ENCODE measurements at regions not wholly inside any gene's neighbourhood (a gene's known extent, or its start where the extent isn't known, plus 50 kb on each side); places are given as distances from the start of the nearest gene placed in this dataset.
A peak's percentile ranks its signal among the peaks of the same experiment; 100 is the strongest.

DNA sequence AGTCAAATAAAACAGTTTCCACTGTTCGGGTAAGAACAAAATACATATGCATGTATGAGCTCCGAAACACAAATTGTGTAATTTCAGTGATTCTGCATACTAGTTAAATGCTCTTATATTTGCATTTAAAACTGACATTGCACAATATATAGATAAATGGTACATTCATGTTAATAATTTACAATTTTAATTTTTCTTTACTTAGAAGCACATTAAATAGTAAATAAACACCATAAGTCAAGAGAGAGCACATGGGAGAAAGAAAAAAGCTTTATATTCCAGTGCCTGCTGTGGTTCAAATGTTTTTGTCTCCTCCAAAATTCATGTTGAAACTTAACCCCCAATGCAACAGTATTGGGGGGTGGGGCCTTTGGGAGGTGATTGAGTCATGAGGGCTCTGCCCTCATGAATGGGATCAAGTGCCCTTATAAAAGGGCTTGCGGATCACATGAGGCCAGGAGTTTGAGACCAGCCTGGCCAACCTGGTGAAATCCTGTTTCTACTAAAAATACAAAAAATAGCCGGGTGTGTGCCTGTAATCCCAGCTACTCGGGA lies 322.9 kb downstream of the BCOR start:
- ATAC-seq = no peak
- peaks cover 2% of the 10 kb centered on the region for H3K36me3 Mint-ChIP-seq (ENCODE audit: low read depth)
- ChIA-PET POLR2A (interaction anchor here (0.8 kb wide), 1 partner anchor 85 kb away, joined by 4 read pairs; no protein-coding TSS in a partner anchor), CTCF (interaction anchor here (2.3 kb wide), 1 partner anchor 39 kb away, joined by 5 read pairs; no protein-coding TSS in a partner anchor)
- H3K4me1 Mint-ChIP-seq (ENCODE audit: low read depth) = peaks cover 45% of the 10 kb centered on the region
- peak overlapping the region; percentile 64 for H3K4me3 Mint-ChIP-seq
- peaks cover 3% of the 10 kb centered on the region for H3K9me3 Mint-ChIP-seq
- intact Hi-C loops (cut with micrococcal nuclease) = loop anchor here (5.0 kb wide), 2 partner anchors 82 to 97 kb away; no protein-coding TSS in a partner anchor
- H3K27me3 Mint-ChIP-seq = no peaks in the 10 kb centered on the region
- TF ChIP-seq, protein P1, sequence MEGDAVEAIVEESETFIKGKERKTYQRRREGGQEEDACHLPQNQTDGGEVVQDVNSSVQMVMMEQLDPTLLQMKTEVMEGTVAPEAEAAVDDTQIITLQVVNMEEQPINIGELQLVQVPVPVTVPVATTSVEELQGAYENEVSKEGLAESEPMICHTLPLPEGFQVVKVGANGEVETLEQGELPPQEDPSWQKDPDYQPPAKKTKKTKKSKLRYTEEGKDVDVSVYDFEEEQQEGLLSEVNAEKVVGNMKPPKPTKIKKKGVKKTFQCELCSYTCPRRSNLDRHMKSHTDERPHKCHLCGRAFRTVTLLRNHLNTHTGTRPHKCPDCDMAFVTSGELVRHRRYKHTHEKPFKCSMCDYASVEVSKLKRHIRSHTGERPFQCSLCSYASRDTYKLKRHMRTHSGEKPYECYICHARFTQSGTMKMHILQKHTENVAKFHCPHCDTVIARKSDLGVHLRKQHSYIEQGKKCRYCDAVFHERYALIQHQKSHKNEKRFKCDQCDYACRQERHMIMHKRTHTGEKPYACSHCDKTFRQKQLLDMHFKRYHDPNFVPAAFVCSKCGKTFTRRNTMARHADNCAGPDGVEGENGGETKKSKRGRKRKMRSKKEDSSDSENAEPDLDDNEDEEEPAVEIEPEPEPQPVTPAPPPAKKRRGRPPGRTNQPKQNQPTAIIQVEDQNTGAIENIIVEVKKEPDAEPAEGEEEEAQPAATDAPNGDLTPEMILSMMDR (IDR thresholded peaks at IDR 0.05) = no peak
- DNase-seq = no peak
- H3K27ac Mint-ChIP-seq = peak overlapping the region; percentile 96

DNA sequence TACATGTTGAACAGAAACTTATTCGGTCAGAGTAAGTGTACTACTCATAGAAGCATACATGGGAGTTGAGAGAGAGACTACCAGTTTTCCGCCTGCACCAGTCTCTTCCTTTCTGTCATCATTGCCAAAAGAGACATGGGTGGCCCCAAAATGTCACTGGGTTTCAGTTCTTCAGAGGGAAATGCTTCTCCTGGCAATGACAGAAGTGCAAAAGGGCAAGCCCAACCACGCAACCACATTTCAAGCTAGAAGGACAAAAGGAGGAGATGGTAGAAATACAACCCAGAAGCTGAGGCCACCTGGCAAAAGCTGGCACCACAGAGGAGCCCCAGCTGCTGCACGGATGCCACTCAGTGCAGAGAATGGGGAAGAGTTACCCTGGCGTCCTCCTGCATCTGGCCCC lies 320.1 kb downstream of the BCOR start:
- Mint-ChIP-seq H3K27me3 (no peaks in the 10 kb centered on the region), H3K36me3 (ENCODE audit: low read depth) (peaks cover 2% of the 10 kb centered on the region), H3K9me3 (peaks cover 3% of the 10 kb centered on the region), H3K4me3 (peak overlapping the region; percentile 9), H3K27ac (peak overlapping the region; percentile 93), H3K4me1 (ENCODE audit: low read depth) (peaks cover 33% of the 10 kb centered on the region)
- intact Hi-C loops (cut with micrococcal nuclease) = no loop called here
- ATAC-seq = peak; percentile 55
- ChIA-PET CTCF (interaction anchor here (0.5 kb wide), 1 partner anchor 107 kb away, joined by 4 read pairs; no protein-coding TSS in a partner anchor), POLR2A (interaction anchor here (0.6 to 0.7 kb wide), 2 partner anchors 17 to 18 kb away, joined by 3 read pairs; no protein-coding TSS in a partner anchor)
- DNase-seq = peak; percentile 81
- TF ChIP-seq, protein P1 (IDR thresholded peaks at IDR 0.05) = no peak

DNA sequence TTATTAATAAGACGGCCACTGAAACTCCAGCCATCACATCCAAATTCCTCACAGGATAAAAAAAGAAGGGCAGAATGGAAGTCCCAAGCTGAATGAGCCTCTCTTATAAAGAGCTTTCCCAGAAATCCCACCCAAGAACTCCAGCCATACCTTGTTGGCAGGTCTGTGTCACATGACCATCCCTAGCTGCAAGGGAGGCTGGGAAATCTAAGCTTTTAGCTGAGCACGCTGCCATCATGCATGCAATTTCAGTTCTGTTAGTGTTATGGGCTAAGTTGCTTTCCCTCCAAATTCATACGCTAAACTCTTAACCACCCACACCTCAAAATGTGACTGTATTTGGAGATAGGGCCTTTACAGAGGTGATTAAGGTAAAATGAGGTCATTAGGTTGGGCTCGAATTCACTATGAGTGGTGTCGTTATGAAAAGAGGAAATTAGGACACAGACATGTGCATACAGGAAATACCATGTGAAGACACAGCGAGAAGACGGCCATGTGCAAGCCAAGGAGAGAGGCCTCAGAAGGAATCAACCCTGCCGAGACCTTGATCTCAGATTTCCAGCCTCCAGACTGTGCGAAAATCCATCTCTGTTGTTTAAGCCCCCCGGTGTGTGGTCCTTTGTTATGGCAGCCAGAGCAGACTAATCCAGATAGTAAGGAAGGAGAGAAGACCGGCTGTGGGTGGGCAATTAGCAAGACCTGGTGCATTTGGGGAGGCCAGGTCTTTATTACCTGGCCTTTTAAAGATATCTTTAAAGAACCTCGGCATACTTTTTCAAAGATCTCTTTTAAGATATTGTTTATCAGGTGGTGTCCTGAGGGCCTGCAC lies 317.6 kb downstream of the BCOR start:
- Mint-ChIP-seq H3K27ac (no peak overlapping the region), H3K4me3 (no peak overlapping the region), H3K27me3 (no peaks in the 10 kb centered on the region), H3K4me1 (ENCODE audit: low read depth) (peaks cover 18% of the 10 kb centered on the region), H3K9me3 (peaks cover 3% of the 10 kb centered on the region), H3K36me3 (ENCODE audit: low read depth) (peaks cover 2% of the 10 kb centered on the region)
- TF ChIP-seq, protein P1 (IDR thresholded peaks at IDR 0.05) = no peak
- ATAC-seq (no peak), DNase-seq (no peak)
- POLR2A ChIA-PET = no interaction called here
- intact Hi-C loops (cut with micrococcal nuclease) = no loop called here
- CTCF ChIA-PET = no interaction called here

DNA sequence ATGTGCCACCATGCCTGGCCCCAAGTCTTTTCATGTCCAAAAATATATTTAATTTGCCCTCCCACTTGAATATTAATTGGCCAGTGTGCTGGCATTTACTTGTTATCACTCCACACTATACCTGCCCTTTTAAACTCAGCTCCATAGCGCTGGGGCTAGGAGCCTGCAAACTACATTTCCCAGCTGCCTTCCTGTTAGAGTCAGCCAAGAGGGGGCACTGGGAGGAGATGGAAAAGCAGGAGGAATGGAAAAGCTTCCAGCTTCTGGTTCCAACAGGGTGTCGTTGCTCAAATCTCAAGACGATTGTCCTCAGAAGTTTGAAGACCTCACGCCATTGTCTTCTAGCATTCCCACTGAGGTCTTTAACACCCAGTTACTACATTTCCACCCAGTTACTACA lies 315.5 kb downstream of the BCOR start:
- ChIA-PET CTCF (interaction anchor here (1.2 kb wide), 1 partner anchor 51 kb away, joined by 5 read pairs; no protein-coding TSS in a partner anchor), POLR2A (no interaction called here)
- intact Hi-C loops (cut with micrococcal nuclease) = no loop called here
- Mint-ChIP-seq H3K4me1 (ENCODE audit: low read depth) (peaks cover 11% of the 10 kb centered on the region), H3K36me3 (ENCODE audit: low read depth) (peaks cover 2% of the 10 kb centered on the region), H3K27me3 (no peaks in the 10 kb centered on the region), H3K27ac (no peak overlapping the region), H3K9me3 (peaks cover 3% of the 10 kb centered on the region), H3K4me3 (no peak overlapping the region)
- TF ChIP-seq, protein P1 (IDR thresholded peaks at IDR 0.05) = no peak
- no peak for ATAC-seq
- DNase-seq = no peak

DNA sequence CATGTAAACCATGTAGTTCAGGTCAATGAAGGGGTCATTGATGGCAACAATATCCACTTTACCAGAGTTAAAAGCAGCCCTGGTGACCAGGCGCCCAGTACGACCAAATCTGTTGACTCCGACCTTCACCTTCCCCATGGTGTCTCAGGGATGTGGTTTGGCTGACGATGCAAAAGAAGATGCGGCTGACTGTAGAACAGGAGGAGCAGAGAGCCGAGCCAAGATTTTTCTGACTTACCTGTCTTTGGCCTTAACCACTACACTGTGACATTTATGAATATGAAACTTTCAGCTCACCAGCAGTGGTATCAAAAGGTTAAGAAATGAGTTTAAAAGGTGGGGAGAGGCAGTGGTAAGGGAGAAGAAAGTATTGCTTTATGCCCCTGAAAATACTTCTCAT lies 309.8 kb downstream of the BCOR start:
- Mint-ChIP-seq H3K9me3 (no peaks in the 10 kb centered on the region), H3K27ac (no peak overlapping the region), H3K4me3 (no peak overlapping the region), H3K4me1 (ENCODE audit: low read depth) (peaks cover 6% of the 10 kb centered on the region), H3K36me3 (ENCODE audit: low read depth) (no peaks in the 10 kb centered on the region), H3K27me3 (no peaks in the 10 kb centered on the region)
- ChIA-PET CTCF (no interaction called here), POLR2A (no interaction called here)
- ATAC-seq (no peak), DNase-seq (no peak)
- intact Hi-C loops (cut with micrococcal nuclease) = no loop called here
- TF ChIP-seq, protein P1 (IDR thresholded peaks at IDR 0.05) = no peak
